ENCODE measurements at regions not wholly inside any gene's neighbourhood (a gene's known extent, or its start where the extent isn't known, plus 50 kb on each side); places are given as distances from the start of the nearest gene placed in this dataset.

GRCh38 chr4:41375561-41375960 is 118.8 kb downstream of the UCHL1 start:
- no peak overlapping the region for H3K27ac ChIP-seq
- TF ChIP-seq, protein P1, sequence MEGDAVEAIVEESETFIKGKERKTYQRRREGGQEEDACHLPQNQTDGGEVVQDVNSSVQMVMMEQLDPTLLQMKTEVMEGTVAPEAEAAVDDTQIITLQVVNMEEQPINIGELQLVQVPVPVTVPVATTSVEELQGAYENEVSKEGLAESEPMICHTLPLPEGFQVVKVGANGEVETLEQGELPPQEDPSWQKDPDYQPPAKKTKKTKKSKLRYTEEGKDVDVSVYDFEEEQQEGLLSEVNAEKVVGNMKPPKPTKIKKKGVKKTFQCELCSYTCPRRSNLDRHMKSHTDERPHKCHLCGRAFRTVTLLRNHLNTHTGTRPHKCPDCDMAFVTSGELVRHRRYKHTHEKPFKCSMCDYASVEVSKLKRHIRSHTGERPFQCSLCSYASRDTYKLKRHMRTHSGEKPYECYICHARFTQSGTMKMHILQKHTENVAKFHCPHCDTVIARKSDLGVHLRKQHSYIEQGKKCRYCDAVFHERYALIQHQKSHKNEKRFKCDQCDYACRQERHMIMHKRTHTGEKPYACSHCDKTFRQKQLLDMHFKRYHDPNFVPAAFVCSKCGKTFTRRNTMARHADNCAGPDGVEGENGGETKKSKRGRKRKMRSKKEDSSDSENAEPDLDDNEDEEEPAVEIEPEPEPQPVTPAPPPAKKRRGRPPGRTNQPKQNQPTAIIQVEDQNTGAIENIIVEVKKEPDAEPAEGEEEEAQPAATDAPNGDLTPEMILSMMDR (IDR thresholded peaks at IDR 0.05), result no peak
- no peak for DNase-seq (ENCODE audit: low spot score)
- no peak overlapping the region for H3K4me3 ChIP-seq

DNA sequence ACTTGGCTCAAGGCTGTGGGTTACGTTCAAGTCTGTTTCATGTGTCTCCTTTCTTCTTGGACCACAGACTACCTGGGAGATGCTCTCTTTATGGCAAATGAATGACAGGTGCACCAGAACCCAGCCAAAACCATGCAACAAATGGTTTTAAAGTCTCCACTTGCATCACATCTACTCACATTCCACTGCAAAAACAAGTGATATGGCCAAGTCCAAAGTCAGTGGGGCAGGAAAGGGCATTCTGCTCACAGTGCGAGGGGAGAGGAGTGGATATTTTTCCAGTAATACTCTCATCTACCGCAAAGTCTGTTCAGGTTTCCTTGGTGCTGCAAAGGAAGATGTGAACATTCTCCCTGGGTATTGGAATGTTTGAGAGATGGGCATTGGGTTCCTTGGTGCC is 120.5 kb downstream of the UCHL1 start:
- no peak overlapping the region for H3K27ac ChIP-seq
- DNase-seq (ENCODE audit: low spot score), result no peak
- no peak overlapping the region for H3K4me3 ChIP-seq
- TF ChIP-seq, protein P1 (IDR thresholded peaks at IDR 0.05), result no peak

DNA sequence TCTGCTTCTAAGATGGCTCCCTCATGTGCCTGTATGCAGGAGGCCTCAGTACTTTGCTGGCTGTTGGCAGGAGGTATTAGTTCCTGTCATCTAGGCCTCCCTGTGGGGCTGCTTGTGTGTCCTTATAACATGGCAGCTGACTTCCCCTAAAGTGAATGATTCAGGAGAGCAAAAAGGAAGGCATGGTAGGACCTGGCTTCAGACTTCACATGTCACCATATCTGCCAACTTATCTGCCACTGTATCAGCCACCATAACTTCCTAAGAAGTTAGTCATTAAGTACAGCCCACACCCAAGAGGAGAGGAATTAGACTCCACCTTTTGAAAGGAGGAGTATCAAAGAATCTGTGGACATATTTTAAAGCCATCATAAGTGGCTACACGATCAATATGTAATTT is 122.5 kb downstream of the UCHL1 start:
- TF ChIP-seq, protein P1 (IDR thresholded peaks at IDR 0.05), result no peak
- no peak for DNase-seq (ENCODE audit: low spot score)
- Histone ChIP-seq H3K27ac (no peak overlapping the region), H3K4me3 (no peak overlapping the region)

DNA sequence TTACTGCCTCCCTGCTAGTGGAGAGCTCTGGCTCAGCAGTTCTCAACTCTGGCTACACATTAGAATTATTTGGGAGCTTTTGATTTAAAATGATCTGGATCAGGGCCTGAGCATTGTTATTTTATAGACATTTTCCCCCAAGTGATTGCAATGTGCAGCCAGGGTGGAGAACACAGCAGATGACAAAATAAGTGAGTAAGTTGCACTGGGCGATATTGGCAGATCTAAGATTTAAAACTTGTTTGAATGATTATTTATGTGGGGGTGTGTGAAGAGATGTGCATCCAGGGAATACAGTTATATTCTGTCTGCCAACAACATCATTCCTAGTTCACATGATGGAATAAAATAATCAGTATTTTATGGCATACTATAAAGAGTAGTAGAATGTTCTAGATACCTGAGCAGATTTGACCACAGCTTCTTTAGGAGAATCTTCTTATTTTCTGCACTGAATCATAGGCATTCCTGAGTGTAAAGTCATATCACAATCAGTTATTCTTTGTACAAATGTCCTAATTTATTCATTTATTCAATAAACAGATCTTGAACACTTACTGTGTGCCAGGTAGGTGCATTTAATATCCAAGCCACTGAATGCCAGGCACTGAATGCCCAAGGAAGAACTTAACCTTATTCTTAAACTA is 123.9 kb downstream of the UCHL1 start:
- Histone ChIP-seq H3K27ac (no peak overlapping the region), H3K4me3 (no peak overlapping the region)
- TF ChIP-seq, protein P1 (IDR thresholded peaks at IDR 0.05), result no peak
- no peak for DNase-seq (ENCODE audit: low spot score)

GRCh38 chr4:41381384-41381783 is 124.7 kb downstream of the UCHL1 start:
- no peak overlapping the region for H3K4me3 ChIP-seq
- no peak overlapping the region for H3K27ac ChIP-seq
- TF ChIP-seq, protein P1 (IDR thresholded peaks at IDR 0.05), result no peak
- DNase-seq (ENCODE audit: low spot score), result no peak

DNA sequence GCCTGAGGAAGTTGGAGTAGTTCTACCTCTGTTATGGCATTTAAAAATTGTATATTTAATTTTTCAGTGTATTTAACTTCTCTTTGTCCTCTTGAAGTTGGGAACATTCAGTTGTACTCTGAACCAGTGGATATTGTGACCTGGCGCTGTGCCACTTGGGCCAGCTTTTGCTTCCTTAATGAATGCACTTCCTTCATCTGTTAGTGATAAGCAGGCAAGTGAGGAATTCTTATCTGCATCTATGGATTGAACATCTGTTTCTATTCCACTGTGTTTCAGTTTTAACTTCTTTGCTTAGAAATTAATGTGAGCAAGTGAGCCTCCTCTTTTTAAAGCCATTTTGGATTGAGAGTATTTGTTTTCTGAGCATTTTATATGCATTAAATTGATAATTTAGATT is 128.3 kb downstream of the UCHL1 start:
- TF ChIP-seq, protein P1 (IDR thresholded peaks at IDR 0.05), result no peak
- no peak for DNase-seq (ENCODE audit: low spot score)

GRCh38 chr4:41385481-41385880 is 128.8 kb downstream of the UCHL1 start:
- Histone ChIP-seq H3K27ac (no peak overlapping the region), H3K4me3 (no peak overlapping the region)
- no peak for DNase-seq (ENCODE audit: low spot score)
- TF ChIP-seq, protein P1 (IDR thresholded peaks at IDR 0.05), result no peak

More for the DNA sequence above, 128.3 kb downstream of the UCHL1 start:
- no peak overlapping the region for H3K27ac ChIP-seq
- no peak overlapping the region for H3K4me3 ChIP-seq

Data from coronary artery (tissue), 2 donors.